Colonic mucosa (tissue), 4 donors: ENCODE measurements at regions not wholly inside any gene's neighbourhood (a gene's known extent, or its start where the extent isn't known, plus 50 kb on each side); places are given as distances from the start of the nearest gene placed in this dataset.

ENCODE experiments used
- DNase-seq: peaks from one replicate; pipeline ENCODE4 v3.0.0-alpha.2; 2020
- H3K27ac ChIP-seq: fragments of 200-600 bp; one replicate; pipeline ENCODE4 v1.8.0; 2021
- H3K27me3 ChIP-seq: fragments of 200-600 bp; one replicate; pipeline ENCODE4 v1.8.0; 2021
- H3K36me3 ChIP-seq: fragments of 200-600 bp; one replicate; pipeline ENCODE4 v1.8.0; 2021
- H3K4me1 ChIP-seq: fragments of 200-600 bp; one replicate; pipeline ENCODE4 v1.8.0; 2021; ENCODE audit warnings: mild to moderate bottlenecking
- H3K4me3 ChIP-seq: fragments of 200-600 bp; one replicate; pipeline ENCODE4 v1.8.0; 2021
- H3K9ac ChIP-seq, 2 donors: one replicate each; pipeline ENCODE4 v1.7.0; 2013; ENCODE audit warnings: control low read depth in 2 of 2, low read depth in 2 of 2, low read length in 2 of 2
- H3K9me3 ChIP-seq: fragments of 200-600 bp; one replicate; pipeline ENCODE4 v1.8.0; 2021
- CTCF ChIP-seq: fragments of 200-600 bp; IDR thresholded peaks from one replicate; pipeline ENCODE4 v1.8.0; 2022; ENCODE audit warnings: antibody characterized with exemption, mild to moderate bottlenecking
- intact Hi-C: fragments of 100-400 bp; cut with DNase I; formaldehyde crosslinking; loops from one replicate; pipeline ENCODE4 v1.14.1; 2022
- donor health status: healthy.
- donor health status: DM: no; HTN: no; CAD: no.
- donor health status: DM: no; HTN: no; CAD: no.

- intact Hi-C loops: no loop called here
- Histone ChIP-seq H3K27ac (no peak overlapping the region), H3K27me3 (no peaks in the 10 kb centered on the region), H3K9ac (no peak overlapping the region), H3K9me3 (no peaks in the 10 kb centered on the region), H3K36me3 (no peaks in the 10 kb centered on the region), H3K4me3 (no peak overlapping the region), H3K4me1 (no peaks in the 10 kb centered on the region)
- DNase-seq: no peak
- TF ChIP-seq CTCF: no peak
Measured at GRCh38 chr4:181289198-181289597, 954.0 kb upstream of the TENM3 start.

GRCh38 chr4:181291615-181292014, 951.6 kb upstream of the TENM3 start:
- Histone ChIP-seq H3K27me3 (no peaks in the 10 kb centered on the region), H3K9me3 (no peaks in the 10 kb centered on the region), H3K4me3 (no peak overlapping the region), H3K27ac (no peak overlapping the region), H3K36me3 (no peaks in the 10 kb centered on the region), H3K9ac (no peak overlapping the region), H3K4me1 (no peaks in the 10 kb centered on the region)
- intact Hi-C loops: no loop called here
- DNase-seq: no peak
- TF ChIP-seq CTCF: no peak

- H3K9me3 ChIP-seq: no peaks in the 10 kb centered on the region
- no peaks in the 10 kb centered on the region for H3K36me3 ChIP-seq
- intact Hi-C loops: no loop called here
- H3K27ac ChIP-seq: no peak overlapping the region
- DNase-seq: no peak
- no peak overlapping the region for H3K9ac ChIP-seq
- H3K4me1 ChIP-seq: no peaks in the 10 kb centered on the region
- no peaks in the 10 kb centered on the region for H3K27me3 ChIP-seq
- no peak overlapping the region for H3K4me3 ChIP-seq
- TF ChIP-seq CTCF: no peak
Measured at GRCh38 chr4:181293014-181293413, 950.2 kb upstream of the TENM3 start.

- TF ChIP-seq CTCF: no peak
- intact Hi-C loops: no loop called here
Measured at GRCh38 chr4:181293541-181293940, 949.7 kb upstream of the TENM3 start.

GRCh38 chr4:181294421-181294820, 948.8 kb upstream of the TENM3 start:
- H3K9me3 ChIP-seq: no peaks in the 10 kb centered on the region
- H3K9ac ChIP-seq: no peak overlapping the region
- no peak overlapping the region for H3K27ac ChIP-seq
- DNase-seq: no peak
- no peaks in the 10 kb centered on the region for H3K4me1 ChIP-seq
- H3K4me3 ChIP-seq: no peak overlapping the region
- intact Hi-C loops: no loop called here
- no peak for TF ChIP-seq CTCF
- H3K36me3 ChIP-seq: no peaks in the 10 kb centered on the region
- no peaks in the 10 kb centered on the region for H3K27me3 ChIP-seq

More at GRCh38 chr4:181293541-181293940, 949.7 kb upstream of the TENM3 start:
- DNase-seq: no peak
- H3K36me3 ChIP-seq: no peaks in the 10 kb centered on the region
- no peaks in the 10 kb centered on the region for H3K27me3 ChIP-seq
- H3K27ac ChIP-seq: no peak overlapping the region
- no peaks in the 10 kb centered on the region for H3K9me3 ChIP-seq
- H3K4me1 ChIP-seq: no peaks in the 10 kb centered on the region
- no peak overlapping the region for H3K9ac ChIP-seq
- no peak overlapping the region for H3K4me3 ChIP-seq
